MM.1S (cell line): ENCODE measurements at regions not wholly inside any gene's neighbourhood (a gene's known extent, or its start where the extent isn't known, plus 50 kb on each side); places are given as distances from the start of the nearest gene placed in this dataset.

Experiments
- DNase-seq: peaks from one replicate; pipeline ENCODE4 v3.0.0-alpha.2; 2015
- H2AFZ ChIP-seq: fragments of 300-600 bp; sonication (generic); 2 replicates; pipeline ENCODE4 v1.6.0; 2016; ENCODE audit warnings: antibody characterized with exemption, low read length
- H3F3A ChIP-seq: fragments of 300-600 bp; sonication (generic); 2 replicates; pipeline ENCODE4 v1.6.1; 2016; ENCODE audit warnings: mild to moderate bottlenecking, antibody characterized with exemption, low read length, moderate library complexity, mixed read lengths; ENCODE audit not compliant: insufficient read depth
- H3K27ac ChIP-seq: fragments of 300-600 bp; sonication (generic); 2 replicates; pipeline ENCODE4 v1.5.1; 2016; ENCODE audit warnings: mild to moderate bottlenecking, low read length
- H3K27me3 ChIP-seq: fragments of 300-600 bp; sonication (generic); replicated peaks from 2 replicates; pipeline ENCODE4 v1.6.0; 2016; ENCODE audit warnings: low read length; ENCODE audit not compliant: insufficient read depth
- H3K36me3 ChIP-seq: fragments of 300-600 bp; sonication (generic); replicated peaks from 2 replicates; pipeline ENCODE4 v1.6.1; 2016; ENCODE audit warnings: mild to moderate bottlenecking, low read length, mixed read lengths; ENCODE audit not compliant: insufficient read depth
- H3K4me1 ChIP-seq: fragments of 300-600 bp; sonication (generic); 2 replicates; pipeline ENCODE4 v1.6.1; 2016; ENCODE audit warnings: low read length, mixed read lengths
- H3K4me2 ChIP-seq: fragments of 300-600 bp; sonication (generic); 2 replicates; pipeline ENCODE4 v1.6.0; 2016; ENCODE audit warnings: low read depth, low read length
- H3K4me3 ChIP-seq: fragments of 300-600 bp; sonication (generic); 2 replicates; pipeline ENCODE4 v1.5.1; 2016; ENCODE audit warnings: low read length, mixed read lengths
- H3K79me2 ChIP-seq: fragments of 300-600 bp; sonication (generic); 2 replicates; pipeline ENCODE4 v1.6.1; 2016; ENCODE audit warnings: mixed run types, low read length, mixed read lengths
- H3K9ac ChIP-seq: fragments of 300-600 bp; sonication (generic); 2 replicates; pipeline ENCODE4 v1.6.1; 2016; ENCODE audit warnings: low read length, mixed read lengths
- H3K9me2 ChIP-seq: fragments of 300-600 bp; sonication (generic); replicated peaks from 2 replicates; pipeline ENCODE4 v1.6.1; 2016; ENCODE audit warnings: mild to moderate bottlenecking, low read length, mixed read lengths; ENCODE audit not compliant: insufficient read depth
- H3K9me3 ChIP-seq: fragments of 300-600 bp; sonication (generic); replicated peaks from 2 replicates; pipeline ENCODE4 v1.6.1; 2016; ENCODE audit warnings: mild to moderate bottlenecking, low read length, mixed read lengths; ENCODE audit not compliant: insufficient read depth
- H4K20me1 ChIP-seq: fragments of 300-600 bp; sonication (generic); 2 replicates; pipeline ENCODE4 v1.6.1; 2016; ENCODE audit warnings: mild to moderate bottlenecking, low read length, moderate library complexity, mixed read lengths; ENCODE audit not compliant: insufficient read depth
- EZH2 ChIP-seq: fragments of 300-600 bp; sonication (generic); optimal IDR thresholded peaks from 2 replicates; pipeline ENCODE3; 2017; ENCODE audit warnings: low read depth, mild to moderate bottlenecking, antibody characterized with exemption, low read length, mixed read lengths
- EZH2phosphoT487 ChIP-seq: fragments of 300-600 bp; sonication (generic); IDR thresholded peaks from 2 replicates; pipeline ENCODE4 v1.6.1; 2018; ENCODE audit warnings: antibody characterized with exemption, low read length
- TF ChIP-seq, protein P1 (sequence below): fragments of 300-600 bp; sonication (generic); IDR thresholded peaks from 2 replicates; pipeline ENCODE4 v1.5.1; 2016; ENCODE audit warnings: antibody characterized with exemption, low read length, mixed read lengths

DNA sequence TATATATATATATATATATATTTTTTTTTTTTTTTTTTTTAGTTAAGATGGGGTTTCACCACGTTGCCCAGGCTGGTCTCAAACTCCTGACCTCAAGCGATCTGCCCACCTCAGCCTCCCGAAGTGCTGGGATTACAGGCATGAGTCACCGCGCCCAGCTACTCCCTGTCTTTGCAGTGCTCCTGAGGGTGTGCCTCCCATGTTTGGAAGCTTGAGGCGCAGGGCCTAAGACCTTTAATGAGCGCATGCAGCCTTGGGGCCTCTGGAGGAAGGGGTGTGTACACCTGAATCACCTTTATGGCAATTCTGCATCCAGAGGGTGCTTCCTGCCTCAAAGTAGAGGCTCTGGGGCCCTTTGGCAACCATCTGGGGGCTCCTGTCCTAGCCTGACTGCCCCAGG lies 219.4 kb upstream of the CIBAR2 start:
- Histone ChIP-seq H3F3A (no peaks in the 10 kb centered on the region), H3K27me3 (peaks cover 87% of the 10 kb centered on the region), H3K9me2 (no peaks in the 10 kb centered on the region), H4K20me1 (no peaks in the 10 kb centered on the region), H3K79me2 (no peaks in the 10 kb centered on the region), H3K4me2 (no peak overlapping the region), H3K9ac (no peak overlapping the region), H3K9me3 (no peaks in the 10 kb centered on the region), H3K4me1 (no peaks in the 10 kb centered on the region), H2AFZ (no peak overlapping the region), H3K36me3 (no peaks in the 10 kb centered on the region), H3K27ac (no peak overlapping the region), H3K4me3 (no peak overlapping the region)
- TF ChIP-seq, protein P1, sequence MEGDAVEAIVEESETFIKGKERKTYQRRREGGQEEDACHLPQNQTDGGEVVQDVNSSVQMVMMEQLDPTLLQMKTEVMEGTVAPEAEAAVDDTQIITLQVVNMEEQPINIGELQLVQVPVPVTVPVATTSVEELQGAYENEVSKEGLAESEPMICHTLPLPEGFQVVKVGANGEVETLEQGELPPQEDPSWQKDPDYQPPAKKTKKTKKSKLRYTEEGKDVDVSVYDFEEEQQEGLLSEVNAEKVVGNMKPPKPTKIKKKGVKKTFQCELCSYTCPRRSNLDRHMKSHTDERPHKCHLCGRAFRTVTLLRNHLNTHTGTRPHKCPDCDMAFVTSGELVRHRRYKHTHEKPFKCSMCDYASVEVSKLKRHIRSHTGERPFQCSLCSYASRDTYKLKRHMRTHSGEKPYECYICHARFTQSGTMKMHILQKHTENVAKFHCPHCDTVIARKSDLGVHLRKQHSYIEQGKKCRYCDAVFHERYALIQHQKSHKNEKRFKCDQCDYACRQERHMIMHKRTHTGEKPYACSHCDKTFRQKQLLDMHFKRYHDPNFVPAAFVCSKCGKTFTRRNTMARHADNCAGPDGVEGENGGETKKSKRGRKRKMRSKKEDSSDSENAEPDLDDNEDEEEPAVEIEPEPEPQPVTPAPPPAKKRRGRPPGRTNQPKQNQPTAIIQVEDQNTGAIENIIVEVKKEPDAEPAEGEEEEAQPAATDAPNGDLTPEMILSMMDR: no peak
- no peak for TF ChIP-seq EZH2
- no peak for TF ChIP-seq EZH2phosphoT487
- no peak for DNase-seq

DNA sequence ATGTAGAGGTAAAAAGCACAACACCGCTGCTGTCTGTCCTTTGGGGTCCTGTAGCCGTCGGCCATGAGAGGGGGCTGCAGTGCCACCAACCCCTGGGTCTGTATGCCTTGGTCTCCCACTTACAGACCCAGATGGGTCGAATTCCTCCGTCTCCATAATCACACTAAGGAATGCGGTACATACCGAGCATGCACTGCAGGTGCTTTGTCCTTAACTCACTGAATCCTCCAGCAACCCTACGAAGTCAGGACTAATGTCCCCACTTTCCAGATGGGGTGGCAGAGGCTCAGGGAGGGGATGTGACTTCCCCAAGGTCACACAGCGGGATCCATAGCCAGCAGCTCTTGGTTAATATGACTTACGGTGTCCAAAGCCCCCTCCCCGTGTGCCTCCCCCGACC lies 219.9 kb upstream of the CIBAR2 start:
- Histone ChIP-seq H3K27me3 (peaks cover 82% of the 10 kb centered on the region), H3F3A (no peaks in the 10 kb centered on the region), H3K4me3 (no peak overlapping the region), H3K36me3 (no peaks in the 10 kb centered on the region), H3K9me2 (no peaks in the 10 kb centered on the region), H3K4me2 (no peak overlapping the region), H3K79me2 (no peaks in the 10 kb centered on the region), H3K27ac (no peak overlapping the region), H4K20me1 (no peaks in the 10 kb centered on the region), H2AFZ (no peak overlapping the region), H3K4me1 (no peaks in the 10 kb centered on the region), H3K9me3 (no peaks in the 10 kb centered on the region), H3K9ac (no peak overlapping the region)
- TF ChIP-seq EZH2 (no peak), EZH2phosphoT487 (no peak)
- TF ChIP-seq, protein P1: no peak
- DNase-seq: no peak

DNA sequence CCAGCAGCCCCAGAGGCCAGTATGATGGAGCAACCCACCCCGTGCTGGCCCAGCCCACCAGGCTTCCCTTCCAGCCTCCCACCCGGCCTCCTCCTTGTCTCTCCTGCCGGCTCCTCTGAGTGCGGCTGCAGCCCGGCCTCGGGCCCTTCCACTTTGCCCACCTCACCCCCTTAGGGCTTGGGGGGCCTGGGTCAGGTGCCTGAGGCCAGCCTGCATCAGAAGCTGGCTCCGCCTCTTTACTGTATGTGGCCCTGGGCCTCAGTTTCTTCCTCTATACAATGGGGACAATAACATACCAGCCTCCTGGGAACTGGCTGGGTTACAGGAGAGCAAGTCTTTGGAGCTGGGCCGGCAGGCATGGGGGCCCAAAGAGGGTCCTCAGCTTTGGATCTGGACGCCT lies 221.1 kb upstream of the CIBAR2 start:
- H3K4me3 ChIP-seq: no peak overlapping the region
- H4K20me1 ChIP-seq: no peaks in the 10 kb centered on the region
- H3K27ac ChIP-seq: no peak overlapping the region
- H3K9me3 ChIP-seq: no peaks in the 10 kb centered on the region
- peaks cover 76% of the 10 kb centered on the region for H3K27me3 ChIP-seq
- H3K9ac ChIP-seq: no peak overlapping the region
- H3K79me2 ChIP-seq: no peaks in the 10 kb centered on the region
- H3K4me2 ChIP-seq: no peak overlapping the region
- no peak overlapping the region for H2AFZ ChIP-seq
- DNase-seq: no peak
- H3K9me2 ChIP-seq: no peaks in the 10 kb centered on the region
- TF ChIP-seq EZH2: no peak
- no peak for TF ChIP-seq EZH2phosphoT487
- TF ChIP-seq, protein P1: no peak
- no peaks in the 10 kb centered on the region for H3F3A ChIP-seq
- H3K36me3 ChIP-seq: no peaks in the 10 kb centered on the region
- no peaks in the 10 kb centered on the region for H3K4me1 ChIP-seq
